Transverse colon (tissue), 4 donors: ENCODE measurements at regions not wholly inside any gene's neighbourhood (a gene's known extent, or its start where the extent isn't known, plus 50 kb on each side); places are given as distances from the start of the nearest gene placed in this dataset.

Experiments
- DNase-seq: peaks from one replicate; pipeline ENCODE4 v3.0.0-alpha.2; 2019
- H3K27ac ChIP-seq, 4 donors: fragments of 200-600 bp; sonication (generic); 2 replicates each; pipeline ENCODE4 v1.5.1; 2016 to 2018; ENCODE audit warnings: inconsistent platforms in 4 of 4
- H3K27me3 ChIP-seq: fragments of 200-600 bp; sonication (generic); 2 replicates; pipeline ENCODE4 v1.5.1; 2017; ENCODE audit warnings: inconsistent platforms
- H3K36me3 ChIP-seq, 4 donors: fragments of 200-600 bp; sonication (generic); 2 replicates each; pipeline ENCODE4 v1.5.1; 2017 to 2019; ENCODE audit warnings: inconsistent platforms in 4 of 4
- H3K4me1 ChIP-seq, 4 donors: fragments of 200-600 bp; sonication (generic); 2 replicates each; pipeline ENCODE4 v1.5.1; 2017 to 2020; ENCODE audit warnings: inconsistent platforms in 4 of 4
- H3K4me3 ChIP-seq, 4 donors: fragments of 200-600 bp; sonication (generic); 1 replicate in 1 of 4; 2 replicates in 3 of 4; pipeline versions ENCODE4 v1.5.1 to v1.6.1; 2017 to 2019; ENCODE audit warnings: inconsistent platforms in 4 of 4
- H3K9me3 ChIP-seq, 2 donors: fragments of 200-600 bp; sonication (generic); 2 replicates each; pipeline ENCODE4 v1.5.1; 2017 to 2019; ENCODE audit warnings: inconsistent platforms in 2 of 2
- CTCF ChIP-seq, 5 experiments: fragments of 200-600 bp in 3 of 5; fragments of 450-650 bp in 2 of 5; sonication (generic) in 3 of 5; IDR thresholded peaks; 1 replicate in 2 of 5; 2 replicates in 3 of 5; pipeline ENCODE4 v1.5.1; 2016 to 2017; ENCODE audit warnings: antibody characterized with exemption in 5 of 5, inconsistent platforms in 3 of 5, mild to moderate bottlenecking in 2 of 5, moderate library complexity in 1 of 5
- EP300 ChIP-seq: sonication (generic); formaldehyde crosslinking; IDR thresholded peaks from one replicate; pipeline ENCODE4 v1.6.1; 2017; ENCODE audit warnings: antibody characterized with exemption, low read depth
- POLR2A ChIP-seq: fragments of 450-650 bp; IDR thresholded peaks from one replicate; pipeline ENCODE4 v1.6.1; 2016; ENCODE audit warnings: antibody characterized with exemption, mild to moderate bottlenecking, moderate library complexity
- POLR2AphosphoS5 ChIP-seq, 3 donors: sonication (generic); formaldehyde crosslinking; IDR thresholded peaks; one replicate each; pipeline ENCODE4 v1.6.1; 2016; ENCODE audit warnings: antibody characterized with exemption in 3 of 3
- WGBS, 2 donors: methylation state at CpG; one replicate each; pipeline ENCODE4 v1.1.5; 2018; ENCODE audit warnings: low coverage in 1 of 2; 5-methylcytosine and 5-hydroxymethylcytosine counted together
- in situ Hi-C, 4 donors: fragments of 200-750 bp; cut with MboI; loops; one replicate each; pipeline versions ENCODE4 v1.15.0 to v1.15.1; 2017; ENCODE audit warnings: low sequenced_read_pairs in 3 of 4, low pct_ligation_motif_present in 1 of 4, low pct_unique_long_range_greater_than_20kb in 1 of 4
- intact Hi-C: fragments of 100-400 bp; cut with DNase I; formaldehyde crosslinking; loops from one replicate; pipeline ENCODE4 v1.15.1; 2023; ENCODE audit warnings: low total_unique reads

GRCh38 chr2:66701251-66701650 is 266.3 kb downstream of the MEIS1 start:
- H3K9me3 ChIP-seq, result no peaks in the 10 kb centered on the region
- no peak for DNase-seq
- 36 to 40% methylated on average over 2 of the region's 2 CpGs for WGBS, 2 donors
- in situ Hi-C loops, result no loop called here
- H3K27ac ChIP-seq, result peak overlapping the region; percentile 51 to 79 (median 74)
- intact Hi-C loops, result loop anchor here (5.0 kb wide), 1 partner anchor 91 kb away; no protein-coding TSS in a partner anchor
- peaks cover 0 to 18% (median 5%) of the 10 kb centered on the region in 4 donors for H3K4me1 ChIP-seq
- peak; percentile 8 to 64 (median 62) for TF ChIP-seq POLR2AphosphoS5 (IDR thresholded peaks at IDR 0.05)
- TF ChIP-seq POLR2A, result no peak
- TF ChIP-seq EP300, result peak; percentile 81
- no peak for TF ChIP-seq CTCF (IDR thresholded peaks at IDR 0.05)
- no peaks in the 10 kb centered on the region for H3K36me3 ChIP-seq
- H3K27me3 ChIP-seq, result no peaks in the 10 kb centered on the region
- H3K4me3 ChIP-seq, result no peak overlapping the region

DNA sequence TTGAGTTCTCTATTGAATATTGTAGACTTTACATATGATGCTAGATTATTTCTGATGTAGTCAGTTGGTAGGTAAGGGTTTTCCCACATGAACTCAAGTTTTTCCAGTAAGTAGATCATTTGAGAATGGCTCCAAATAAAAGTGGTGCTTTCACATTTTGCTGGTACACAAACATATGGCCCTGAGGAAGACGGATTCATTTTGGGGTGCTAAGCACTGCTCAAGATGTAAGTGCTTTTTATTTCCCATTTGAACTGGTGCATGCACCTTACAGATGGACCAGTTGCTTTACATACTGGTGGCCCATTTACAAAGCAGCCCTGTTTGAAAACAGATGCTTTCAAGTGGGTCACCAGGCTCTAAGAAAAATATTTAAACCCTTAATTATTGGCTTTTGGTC is 266.7 kb downstream of the MEIS1 start:
- H3K9me3 ChIP-seq, result no peaks in the 10 kb centered on the region
- intact Hi-C loops (loop anchor here (5.0 kb wide), 1 partner anchor 91 kb away; no protein-coding TSS in a partner anchor), in situ Hi-C loops (no loop called here)
- H3K36me3 ChIP-seq, result no peaks in the 10 kb centered on the region
- TF ChIP-seq POLR2A (no peak), CTCF (IDR thresholded peaks at IDR 0.05) (no peak), POLR2AphosphoS5 (IDR thresholded peaks at IDR 0.05) (no peak), EP300 (no peak)
- no peak for DNase-seq
- peaks cover 0 to 18% (median 4%) of the 10 kb centered on the region in 4 donors for H3K4me1 ChIP-seq
- no peak overlapping the region for H3K4me3 ChIP-seq
- no peaks in the 10 kb centered on the region for H3K27me3 ChIP-seq
- 76% methylated on average over 1 of the region's 1 CpG; no CpG with 5 or more reads in 1 of the 2 donors for WGBS, 2 donors
- H3K27ac ChIP-seq, result peak overlapping the region; percentile 51 to 79 (median 74)

- Histone ChIP-seq H3K4me3 (no peak overlapping the region), H3K27ac (peak overlapping the region; percentile 51 to 79 (median 74)), H3K27me3 (no peaks in the 10 kb centered on the region), H3K36me3 (no peaks in the 10 kb centered on the region), H3K4me1 (peaks cover 0 to 18% (median 4%) of the 10 kb centered on the region in 4 donors), H3K9me3 (no peaks in the 10 kb centered on the region)
- intact Hi-C loops (loop anchor here (5.0 kb wide), 1 partner anchor 90 kb away; no protein-coding TSS in a partner anchor), in situ Hi-C loops (no loop called here)
- TF ChIP-seq EP300, result no peak
- no peak for TF ChIP-seq CTCF (IDR thresholded peaks at IDR 0.05)
- TF ChIP-seq POLR2AphosphoS5 (IDR thresholded peaks at IDR 0.05), result no peak
- TF ChIP-seq POLR2A, result no peak
- 60 to 82% methylated on average over 6 of the region's 6 CpGs for WGBS, 2 donors
- no peak for DNase-seq
These were observed 267.4 kb downstream of the MEIS1 start for GRCh38 chr2:66702301-66702700.

DNA sequence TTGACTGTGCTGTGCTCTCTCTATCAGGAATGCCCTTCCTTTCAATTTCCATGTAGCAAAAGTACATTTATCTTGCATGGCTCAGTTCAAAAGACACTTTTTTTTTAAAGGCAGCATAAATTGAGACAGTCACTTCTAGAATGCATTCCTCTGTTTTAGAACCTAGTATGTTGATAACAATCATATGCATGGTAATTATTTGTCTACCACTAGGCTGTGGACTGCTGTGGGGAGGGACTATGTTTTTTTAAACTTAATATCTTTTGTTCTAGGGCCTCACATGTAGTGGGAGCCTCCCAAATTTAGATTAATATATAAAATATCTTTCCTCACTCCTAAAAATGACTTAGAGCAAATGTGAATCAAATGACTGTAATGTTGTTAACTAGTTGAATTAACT is 269.9 kb downstream of the MEIS1 start:
- in situ Hi-C loops (no loop called here), intact Hi-C loops (loop anchor here (5.0 kb wide), 1 partner anchor 88 kb away; no protein-coding TSS in a partner anchor)
- no peaks in the 10 kb centered on the region for H3K36me3 ChIP-seq
- H3K4me1 ChIP-seq, result peaks cover 0 to 9% (median 3%) of the 10 kb centered on the region in 4 donors
- no peak overlapping the region for H3K4me3 ChIP-seq
- no peaks in the 10 kb centered on the region for H3K27me3 ChIP-seq
- H3K27ac ChIP-seq, result no peak overlapping the region
- no peak for DNase-seq
- H3K9me3 ChIP-seq, result no peaks in the 10 kb centered on the region
- TF ChIP-seq POLR2AphosphoS5 (IDR thresholded peaks at IDR 0.05), result no peak
- no peak for TF ChIP-seq POLR2A
- TF ChIP-seq EP300, result no peak
- no peak for TF ChIP-seq CTCF (IDR thresholded peaks at IDR 0.05)
